HepG2 (cell line): ENCODE measurements at regions not wholly inside any gene's neighbourhood (a gene's known extent, or its start where the extent isn't known, plus 50 kb on each side); places are given as distances from the start of the nearest gene placed in this dataset.

Experiments used
- KMT2B ChIP-seq: IDR thresholded peaks from 2 replicates; pipeline ENCODE4 v1.6.1; 2016; ENCODE audit warnings: missing genetic modification reagents, missing compliant biosample characterization
- MIER2 ChIP-seq: IDR thresholded peaks from 2 replicates; pipeline ENCODE4 v1.6.1; 2016; ENCODE audit warnings: missing biosample characterization, missing genetic modification reagents
- NCOA1 ChIP-seq: sonication (generic); formaldehyde crosslinking; IDR thresholded peaks from 2 replicates; pipeline ENCODE4 v1.9.0; 2021; ENCODE audit warnings: missing genetic modification reagents

DNA sequence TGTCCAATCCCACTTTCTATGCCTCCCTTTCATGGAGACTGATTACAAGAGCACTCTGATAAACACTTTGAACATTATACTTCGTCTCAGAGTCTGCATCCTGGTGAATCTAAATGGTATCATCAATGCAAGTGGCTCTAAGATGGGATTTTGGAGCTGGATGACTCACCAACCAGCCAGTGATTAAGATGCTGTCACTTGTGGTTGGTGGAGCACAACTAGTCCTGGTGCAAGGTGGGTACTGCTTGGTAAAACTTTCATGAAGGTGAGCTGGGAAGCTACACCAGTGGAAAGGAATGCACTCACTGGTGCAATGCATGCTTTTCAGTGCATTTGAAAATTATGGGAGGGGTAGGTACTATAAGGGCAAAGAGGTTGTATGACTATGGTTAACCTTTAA is 137.7 kb upstream of the TRIB2 start:
- TF ChIP-seq KMT2B (no peak), MIER2 (no peak), NCOA1 (no peak)
